ENCODE measurements at regions not wholly inside any gene's neighbourhood (a gene's known extent, or its start where the extent isn't known, plus 50 kb on each side); places are given as distances from the start of the nearest gene placed in this dataset.

GRCh38 chr3:137171834-137172603 lies 214.2 kb downstream of the IL20RB start:
- ATAC-seq (ENCODE audit: low read depth) (no peak), DNase-seq (no peak)
- no peak overlapping the region for H2AK9ac ChIP-seq (replicated peaks; ENCODE audit: low read depth, low read length, poor library complexity)
- no peak overlapping the region for H2BK5ac ChIP-seq (ENCODE audit: low read depth, low read length, poor library complexity, severe bottlenecking)
- POLR2A ChIA-PET (ENCODE audit: unreplicated experiment) = interaction anchor here (0.6 kb wide), 1 partner anchor 437 kb away, joined by 5 read pairs; no protein-coding TSS in a partner anchor
- no peak overlapping the region for H3K18ac ChIP-seq (ENCODE audit: low read depth, low read length)
- H3K9me3 ChIP-seq (ENCODE audit: control insufficient read depth, insufficient read depth, low read length) = no peaks in the 10 kb centered on the region; the same call in 1 of the 2 replicates
- H4K5ac ChIP-seq (ENCODE audit: low read depth, low read length) = no peak overlapping the region
- no peak overlapping the region for H3K4me2 ChIP-seq (ENCODE audit: low read depth, low read length)
- intact Hi-C loops (cut with micrococcal nuclease) (no loop called here), in situ Hi-C loops (cut with MboI; ENCODE audit: low sequenced_read_pairs) (no loop called here), dilution Hi-C loops (cut with HindIII; ENCODE audit: low sequenced_read_pairs, unreplicated experiment) (no loop called here)
- H3K56ac ChIP-seq (ENCODE audit: extremely low read depth, insufficient read depth, low read length) = no peak overlapping the region
- no peak for TF ChIP-seq POLR2A (IDR thresholded peaks at IDR 0.05; ENCODE audit: low read depth, low read length)
- no peak for TF ChIP-seq RCOR1 (IDR thresholded peaks at IDR 0.05; ENCODE audit: insufficient replicate concordance, low read length)
- no peak for TF ChIP-seq CTCF (conservative IDR thresholded peaks at IDR 0.05; ENCODE audit: low read depth, low read length)
- no peak for TF ChIP-seq RAD21 (IDR thresholded peaks at IDR 0.05; ENCODE audit: low read length)
- TF ChIP-seq CEBPB (IDR thresholded peaks at IDR 0.05; ENCODE audit: low read depth, low read length) = no peak
- TF ChIP-seq FOS (IDR thresholded peaks at IDR 0.05; ENCODE audit: low read depth, low read length) = no peak
- TF ChIP-seq NFE2L2 (IDR thresholded peaks at IDR 0.05; ENCODE audit: low read depth, low read length) = no peak
- no peak for TF ChIP-seq CHD1 (IDR thresholded peaks at IDR 0.05; ENCODE audit: low read depth, low read length)
- TF ChIP-seq BHLHE40 (IDR thresholded peaks at IDR 0.05; ENCODE audit: low read depth, low read length) = no peak
- no peak overlapping the region for H3K23ac ChIP-seq (ENCODE audit: low read depth, low read length)
- no peak overlapping the region for H2AK5ac ChIP-seq (ENCODE audit: low read depth, low read length)
- H3K9me1 ChIP-seq (ENCODE audit: insufficient read depth, low read length) = no peaks in the 10 kb centered on the region
- no peak overlapping the region for H3K14ac ChIP-seq (replicated peaks; ENCODE audit: low read depth, low read length)
- CTCF ChIA-PET = interaction anchor here (0.6 kb wide), 1 partner anchor 19 kb away, joined by 3 read pairs; no protein-coding TSS in a partner anchor
- no peaks in the 10 kb centered on the region for H3K4me1 ChIP-seq (ENCODE audit: control insufficient read depth, insufficient read depth, low read length)
- no peak overlapping the region for H2BK120ac ChIP-seq (ENCODE audit: low read depth, low read length)
- no CpG with 5 or more reads among the region's 5 CpGs for WGBS, 2 experiments (ENCODE audit: extremely low coverage in 2 of 2, insufficient read length in 1 of 2)
- H2BK15ac ChIP-seq (ENCODE audit: low read depth, low read length) = no peak overlapping the region
- H2BK20ac ChIP-seq (ENCODE audit: low read depth, low read length) = no peak overlapping the region
- H4K8ac ChIP-seq (ENCODE audit: low read depth in 2 of 2, low read length in 2 of 2) = no peak overlapping the region
- BruUV-seq (replicated peaks) = no TSS peak
- H4K91ac ChIP-seq (ENCODE audit: insufficient read depth, low read depth, low read length) = no peak overlapping the region
- H2AFZ ChIP-seq (replicated peaks; ENCODE audit: low read length, poor library complexity) = no peak overlapping the region
- H4K20me1 ChIP-seq (ENCODE audit: insufficient read depth, low read length) = no peaks in the 10 kb centered on the region
- no peak overlapping the region for H3K27ac ChIP-seq (ENCODE audit: insufficient read depth, low read length)
- no peaks in the 10 kb centered on the region for H3K36me3 ChIP-seq (ENCODE audit: control insufficient read depth, insufficient read depth, low read length)
- no peaks in the 10 kb centered on the region for H3K79me1 ChIP-seq (ENCODE audit: low read depth in 1 of 2, low read length in 2 of 2)
- no peaks in the 10 kb centered on the region for H3K27me3 ChIP-seq (ENCODE audit: control insufficient read depth, insufficient read depth, low read length)
- H3K4ac ChIP-seq (ENCODE audit: low read depth, low read length) = no peak overlapping the region
- no peak overlapping the region for H3K9ac ChIP-seq (ENCODE audit: low read depth, low read length)
- no peak overlapping the region for H3K4me3 ChIP-seq (ENCODE audit: insufficient read depth, low read depth, low read length)
